Peyer's patch (tissue), 4 donors: ENCODE measurements at regions not wholly inside any gene's neighbourhood (a gene's known extent, or its start where the extent isn't known, plus 50 kb on each side); places are given as distances from the start of the nearest gene placed in this dataset.

Source experiments
- DNase-seq, 3 donors: peaks; one replicate each; pipeline ENCODE4 v3.0.0-alpha.2; 2017 to 2019
- H3K27ac ChIP-seq, 4 donors: fragments of 200-600 bp; sonication (generic); one replicate each; pipeline ENCODE4 v1.5.1; 2016 to 2019
- H3K27me3 ChIP-seq, 2 donors: fragments of 200-600 bp; sonication (generic); one replicate each; pipeline ENCODE4 v1.5.1; 2019
- H3K36me3 ChIP-seq, 3 donors: fragments of 200-600 bp; sonication (generic); one replicate each; pipeline ENCODE4 v1.5.1; 2016 to 2019
- H3K4me1 ChIP-seq, 4 donors: fragments of 200-600 bp; sonication (generic); one replicate each; pipeline ENCODE4 v1.5.1; 2016 to 2019
- H3K4me3 ChIP-seq, 4 donors: fragments of 200-600 bp; sonication (generic); 1 replicate in 3 of 4; 2 replicates in 1 of 4; pipeline ENCODE4 v1.5.1; 2016 to 2019; ENCODE audit warnings: mild to moderate bottlenecking in 1 of 4
- H3K9me3 ChIP-seq, 4 donors: fragments of 200-600 bp; sonication (generic); one replicate each; pipeline ENCODE4 v1.5.1; 2016 to 2019; ENCODE audit warnings: mild to moderate bottlenecking in 1 of 4
- CTCF ChIP-seq, 6 experiments: fragments of 450-650 bp in 4 of 6; fragments of 200-600 bp in 2 of 6; sonication (generic) in 1 of 6; IDR thresholded peaks; one replicate each; pipeline ENCODE4 v1.5.1; 2017 to 2019; ENCODE audit warnings: antibody characterized with exemption in 6 of 6, mild to moderate bottlenecking in 3 of 6, moderate library complexity in 1 of 6
- POLR2A ChIP-seq, 2 donors: fragments of 450-650 bp; IDR thresholded peaks; one replicate each; pipeline ENCODE4 v1.5.1; 2017; ENCODE audit warnings: antibody characterized with exemption in 2 of 2, mild to moderate bottlenecking in 2 of 2, moderate library complexity in 2 of 2

DNA sequence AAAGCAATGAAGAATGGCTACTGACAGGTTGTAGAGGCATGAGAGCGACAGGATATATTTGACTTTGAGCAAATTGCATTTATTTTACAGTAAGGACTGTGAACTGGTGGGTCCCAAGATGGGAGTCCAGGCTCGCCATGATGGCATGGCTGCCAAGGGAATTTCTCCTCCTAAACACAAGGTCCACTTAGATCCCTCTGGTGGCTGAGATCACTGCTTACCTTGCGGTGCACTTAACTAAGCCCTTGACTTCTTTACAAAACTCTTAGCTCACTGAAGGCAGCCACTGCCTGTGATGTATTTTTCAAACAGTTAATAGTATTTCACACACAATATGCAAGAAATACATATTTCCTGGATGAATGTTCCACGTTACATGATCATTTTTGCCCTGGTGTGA is 50.3 kb upstream of the SORBS2 start:
- Histone ChIP-seq H3K4me3 (no peak overlapping the region), H3K36me3 (no peaks in the 10 kb centered on the region), H3K27me3 (no peaks in the 10 kb centered on the region), H3K4me1 (no peaks in the 10 kb centered on the region), H3K9me3 (no peaks in the 10 kb centered on the region), H3K27ac (no peak overlapping the region)
- no peak for DNase-seq
- TF ChIP-seq CTCF (IDR thresholded peaks at IDR 0.05) = no peak
- no peak for TF ChIP-seq POLR2A (IDR thresholded peaks at IDR 0.05)

- DNase-seq = no peak
These were observed 52.0 kb upstream of the SORBS2 start for GRCh38 chr4:185863946-185864345.

GRCh38 chr4:185865901-185866328 is 53.9 kb upstream of the SORBS2 start:
- H3K27ac ChIP-seq = no peak overlapping the region

More at GRCh38 chr4:185863946-185864345, 52.0 kb upstream of the SORBS2 start:
- no peak overlapping the region for H3K27ac ChIP-seq
- H3K36me3 ChIP-seq = no peaks in the 10 kb centered on the region
- H3K4me1 ChIP-seq = no peaks in the 10 kb centered on the region
- H3K4me3 ChIP-seq = no peak overlapping the region
- TF ChIP-seq CTCF (IDR thresholded peaks at IDR 0.05) = no peak
- TF ChIP-seq POLR2A (IDR thresholded peaks at IDR 0.05) = no peak
- H3K27me3 ChIP-seq = no peaks in the 10 kb centered on the region
- no peaks in the 10 kb centered on the region for H3K9me3 ChIP-seq

DNA sequence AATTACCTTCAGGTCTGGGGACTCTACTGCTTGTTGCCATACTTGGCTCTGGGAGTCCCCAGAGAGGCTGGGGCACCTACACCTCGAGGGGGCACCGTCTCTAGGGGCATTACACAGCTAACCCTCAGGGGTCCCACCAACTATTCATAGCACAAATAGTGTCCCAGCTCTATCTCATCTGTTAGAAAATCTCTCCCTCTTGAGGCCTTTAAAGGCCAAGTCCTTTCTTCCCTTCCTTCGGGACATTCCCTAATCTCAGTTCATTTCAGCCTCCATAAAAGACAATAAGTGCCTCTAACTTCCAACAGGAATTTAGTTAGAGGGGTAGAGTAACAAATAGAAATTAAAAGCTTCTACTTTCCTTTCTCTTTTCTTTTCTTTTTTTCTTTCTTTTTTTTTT is 55.8 kb upstream of the SORBS2 start:
- Histone ChIP-seq H3K9me3 (no peaks in the 10 kb centered on the region), H3K27ac (no peak overlapping the region), H3K27me3 (no peaks in the 10 kb centered on the region), H3K4me1 (no peaks in the 10 kb centered on the region), H3K4me3 (no peak overlapping the region), H3K36me3 (no peaks in the 10 kb centered on the region)
- DNase-seq = no peak
- TF ChIP-seq POLR2A (IDR thresholded peaks at IDR 0.05) (no peak), CTCF (IDR thresholded peaks at IDR 0.05) (no peak)

More at GRCh38 chr4:185865901-185866328, 53.9 kb upstream of the SORBS2 start:
- H3K36me3 ChIP-seq = no peaks in the 10 kb centered on the region
- no peaks in the 10 kb centered on the region for H3K4me1 ChIP-seq
- H3K9me3 ChIP-seq = no peaks in the 10 kb centered on the region
- no peak overlapping the region for H3K4me3 ChIP-seq
- no peak for DNase-seq
- H3K27me3 ChIP-seq = no peaks in the 10 kb centered on the region
- no peak for TF ChIP-seq CTCF (IDR thresholded peaks at IDR 0.05)
- no peak for TF ChIP-seq POLR2A (IDR thresholded peaks at IDR 0.05)

DNA sequence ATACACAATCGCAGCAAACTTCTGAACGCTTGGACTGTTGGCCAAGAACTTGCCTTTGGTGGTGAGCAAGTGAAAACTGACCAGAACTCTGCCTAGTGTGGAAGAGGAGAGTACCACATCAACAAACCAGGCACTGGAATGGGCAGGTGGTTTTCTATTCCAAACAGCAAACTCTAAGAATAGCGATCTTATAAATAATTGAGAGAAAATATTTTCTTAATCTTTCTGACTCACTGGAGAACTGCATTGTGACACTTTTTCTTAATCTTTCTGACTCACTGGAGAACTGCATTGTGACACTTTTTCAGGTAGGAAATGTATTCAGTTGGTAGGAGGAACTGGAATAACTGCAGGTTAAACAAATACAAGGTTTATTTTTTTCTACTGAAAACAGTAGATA is 57.0 kb upstream of the SORBS2 start:
- Histone ChIP-seq H3K27ac (no peak overlapping the region), H3K4me1 (no peaks in the 10 kb centered on the region), H3K27me3 (no peaks in the 10 kb centered on the region), H3K36me3 (no peaks in the 10 kb centered on the region), H3K9me3 (no peaks in the 10 kb centered on the region), H3K4me3 (no peak overlapping the region)
- no peak for DNase-seq
- no peak for TF ChIP-seq POLR2A (IDR thresholded peaks at IDR 0.05)
- TF ChIP-seq CTCF (IDR thresholded peaks at IDR 0.05) = no peak

DNA sequence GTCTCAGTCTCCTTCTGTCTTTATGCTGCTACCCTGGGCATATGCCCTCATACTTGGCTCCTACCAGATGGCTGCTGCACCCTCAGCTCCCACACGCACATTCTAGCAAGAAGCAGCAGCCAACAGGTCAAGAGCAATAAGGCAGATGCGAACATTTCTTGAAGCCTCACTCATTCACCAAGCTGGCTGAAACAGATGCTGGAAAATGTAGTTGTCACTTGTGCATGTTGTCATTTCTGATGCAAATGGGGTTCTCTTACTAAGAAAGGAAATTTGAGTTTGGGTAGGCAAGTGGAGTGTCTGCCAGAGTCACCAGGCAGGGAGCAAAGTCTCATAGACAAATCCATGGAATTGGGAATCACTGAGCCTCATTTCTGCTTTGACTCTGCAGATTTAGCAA is 57.4 kb upstream of the SORBS2 start:
- TF ChIP-seq CTCF (IDR thresholded peaks at IDR 0.05) (no peak), POLR2A (IDR thresholded peaks at IDR 0.05) (no peak)
- H3K36me3 ChIP-seq = no peaks in the 10 kb centered on the region
- no peaks in the 10 kb centered on the region for H3K27me3 ChIP-seq
- no peak overlapping the region for H3K4me3 ChIP-seq
- no peak overlapping the region for H3K27ac ChIP-seq
- H3K4me1 ChIP-seq = no peaks in the 10 kb centered on the region
- no peak for DNase-seq
- H3K9me3 ChIP-seq = no peaks in the 10 kb centered on the region
